ENCODE measurements at regions not wholly inside any gene's neighbourhood (a gene's known extent, or its start where the extent isn't known, plus 50 kb on each side); places are given as distances from the start of the nearest gene placed in this dataset.

DNA sequence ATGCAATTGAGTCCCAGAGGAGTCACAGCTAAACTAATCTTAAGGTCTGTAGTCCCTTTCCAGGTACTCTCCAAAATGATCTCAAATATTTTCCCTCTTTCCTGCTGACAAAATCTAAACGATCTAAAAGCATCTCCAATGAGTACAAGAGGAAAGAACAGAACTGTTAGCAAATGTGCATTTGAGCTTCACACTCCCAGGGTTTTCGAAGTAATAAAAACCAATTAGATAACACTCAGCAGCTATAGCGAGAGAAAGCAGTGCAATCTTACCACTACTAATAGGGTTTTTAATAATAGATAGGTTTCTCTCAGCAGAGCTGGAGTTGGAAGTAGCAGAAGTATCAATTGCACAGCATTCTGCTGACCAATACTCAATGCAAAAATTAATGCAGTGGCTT, 995.4 kb downstream of the TUSC7 start:
- H3K4me3 ChIP-seq = no peak overlapping the region
- no peaks in the 10 kb centered on the region for H3K27me3 ChIP-seq
- H3K36me3 ChIP-seq = no peaks in the 10 kb centered on the region
- in situ Hi-C loops (cut with MboI; ENCODE audit: low sequenced_read_pairs in 4 of 4) (loop anchor here in 1 of 4 donors (25.0 kb wide), 1 partner anchor 668 kb away; no protein-coding TSS in a partner anchor), intact Hi-C loops (cut with DNase I; ENCODE audit: low total_unique reads) (no loop called here)
- H3K4me1 ChIP-seq = no peaks in the 10 kb centered on the region
- no peaks in the 10 kb centered on the region for H3K9me3 ChIP-seq
- no peak overlapping the region for H3K27ac ChIP-seq
- TF ChIP-seq POLR2A (IDR thresholded peaks at IDR 0.05) = no peak
- ATAC-seq (no peak), DNase-seq (no peak)

- no peak for ATAC-seq
- Histone ChIP-seq H3K4me1 (no peaks in the 10 kb centered on the region), H3K27ac (no peak overlapping the region), H3K4me3 (no peak overlapping the region), H3K9me3 (no peaks in the 10 kb centered on the region), H3K36me3 (no peaks in the 10 kb centered on the region), H3K27me3 (no peaks in the 10 kb centered on the region)
- in situ Hi-C loops (cut with MboI; ENCODE audit: low sequenced_read_pairs in 4 of 4) (loop anchor here in 1 of 4 donors (25.0 kb wide), 1 partner anchor 669 kb away; no protein-coding TSS in a partner anchor), intact Hi-C loops (cut with DNase I; ENCODE audit: low total_unique reads) (no loop called here)
- no peak for DNase-seq
- TF ChIP-seq POLR2A (IDR thresholded peaks at IDR 0.05) (no peak), CTCF (IDR thresholded peaks at IDR 0.05 in 4 of 5, conservative IDR thresholded peaks at IDR 0.05 in 1 of 5) (no peak)
Measured at GRCh38 chr3:117706037-117706436, 996.5 kb downstream of the TUSC7 start.

- intact Hi-C loops (cut with DNase I; ENCODE audit: low total_unique reads) = no loop called here
- H3K27me3 ChIP-seq = no peaks in the 10 kb centered on the region
- no peak overlapping the region for H3K4me3 ChIP-seq
- no peaks in the 10 kb centered on the region for H3K4me1 ChIP-seq
- H3K27ac ChIP-seq = no peak overlapping the region
- no peaks in the 10 kb centered on the region for H3K9me3 ChIP-seq
- TF ChIP-seq POLR2A (IDR thresholded peaks at IDR 0.05) = no peak
- TF ChIP-seq CTCF (IDR thresholded peaks at IDR 0.05 in 4 of 5, conservative IDR thresholded peaks at IDR 0.05 in 1 of 5) = no peak
- ATAC-seq = no peak
- DNase-seq = no peak
- no peaks in the 10 kb centered on the region for H3K36me3 ChIP-seq
- in situ Hi-C loops (cut with MboI; ENCODE audit: low sequenced_read_pairs in 4 of 4) = loop anchor here in 1 of 4 donors (25.0 kb wide), 1 partner anchor 669 kb away; no protein-coding TSS in a partner anchor
Measured at GRCh38 chr3:117706756-117707155, 997.2 kb downstream of the TUSC7 start.

DNA sequence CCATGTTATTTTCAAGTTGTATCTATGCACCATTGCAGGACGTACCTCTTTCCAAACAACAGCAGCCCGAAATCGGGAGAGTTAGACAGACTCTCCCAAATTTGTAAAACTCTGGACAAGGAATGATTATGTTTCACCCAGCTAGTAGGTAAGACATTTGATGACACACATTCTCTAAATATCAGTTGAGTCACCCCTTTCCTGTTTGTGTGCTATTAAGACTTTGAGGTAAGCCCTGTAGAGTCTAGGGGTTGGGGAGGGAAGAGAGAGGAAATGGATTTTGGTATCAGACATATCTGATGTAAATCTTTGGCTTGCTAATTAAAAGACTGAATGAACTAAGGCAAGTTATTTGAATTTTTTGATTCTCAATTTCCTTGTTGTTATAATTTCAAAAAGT, 999.0 kb downstream of the TUSC7 start:
- H3K4me1 ChIP-seq = no peaks in the 10 kb centered on the region
- DNase-seq = no peak
- H3K27ac ChIP-seq = no peak overlapping the region
- in situ Hi-C loops (cut with MboI; ENCODE audit: low sequenced_read_pairs in 4 of 4) (loop anchor here in 1 of 4 donors (25.0 kb wide), 1 partner anchor 671 kb away; no protein-coding TSS in a partner anchor), intact Hi-C loops (cut with DNase I; ENCODE audit: low total_unique reads) (no loop called here)
- ATAC-seq = no peak
- no peaks in the 10 kb centered on the region for H3K27me3 ChIP-seq
- no peaks in the 10 kb centered on the region for H3K36me3 ChIP-seq
- no peak overlapping the region for H3K4me3 ChIP-seq
- no peaks in the 10 kb centered on the region for H3K9me3 ChIP-seq
- TF ChIP-seq POLR2A (IDR thresholded peaks at IDR 0.05) (no peak), CTCF (IDR thresholded peaks at IDR 0.05 in 4 of 5, conservative IDR thresholded peaks at IDR 0.05 in 1 of 5) (no peak)

- Histone ChIP-seq H3K27ac (no peak overlapping the region), H3K9me3 (no peaks in the 10 kb centered on the region), H3K4me1 (no peaks in the 10 kb centered on the region), H3K27me3 (no peaks in the 10 kb centered on the region), H3K4me3 (no peak overlapping the region), H3K36me3 (no peaks in the 10 kb centered on the region)
- in situ Hi-C loops (cut with MboI; ENCODE audit: low sequenced_read_pairs in 4 of 4) (loop anchor here in 1 of 4 donors (25.0 kb wide), 1 partner anchor 672 kb away; no protein-coding TSS in a partner anchor), intact Hi-C loops (cut with DNase I; ENCODE audit: low total_unique reads) (no loop called here)
- ATAC-seq (no peak), DNase-seq (no peak)
- TF ChIP-seq POLR2A (IDR thresholded peaks at IDR 0.05) (no peak), CTCF (IDR thresholded peaks at IDR 0.05 in 4 of 5, conservative IDR thresholded peaks at IDR 0.05 in 1 of 5) (no peak)
Measured at GRCh38 chr3:117709108-117709507, 999.5 kb downstream of the TUSC7 start.

Data from gastrocnemius medialis (tissue), 4 donors.